ENCODE measurements at regions not wholly inside any gene's neighbourhood (a gene's known extent, or its start where the extent isn't known, plus 50 kb on each side); places are given as distances from the start of the nearest gene placed in this dataset.

- DNase-seq (ENCODE audit: insufficient read length), result no peak
- TF ChIP-seq POLR2AphosphoS5 (IDR thresholded peaks at IDR 0.05; ENCODE audit: low read depth, low read length) (no peak), TAF1 (IDR thresholded peaks at IDR 0.05; ENCODE audit: borderline replicate concordance, low read depth, low read length) (no peak), POLR2A (IDR thresholded peaks at IDR 0.05; ENCODE audit: low read depth, low read length) (no peak)
- no peak for FAIRE-seq
These were observed 164.9 kb downstream of the ARL4C start for GRCh38 chr2:234331966-234332365.

DNA sequence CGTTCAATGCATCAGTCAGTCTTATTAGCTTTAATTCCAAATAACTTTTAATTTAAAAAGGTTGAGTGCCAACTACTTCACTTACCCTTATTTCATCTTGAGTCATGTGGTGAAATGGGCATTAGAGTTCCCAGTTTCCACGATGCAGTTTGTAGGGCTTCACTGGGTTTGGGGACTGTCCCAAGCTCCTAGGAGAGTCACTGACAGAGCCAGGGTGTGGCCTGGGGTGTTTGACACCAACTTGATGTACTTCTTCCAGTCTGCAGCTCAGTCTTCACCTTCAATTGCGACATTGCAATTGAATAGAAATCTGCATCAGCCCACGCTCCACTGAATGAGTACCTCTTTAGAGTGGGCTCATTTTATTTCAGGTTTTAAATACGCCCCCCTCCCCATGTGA is 165.3 kb downstream of the ARL4C start:
- FAIRE-seq, result no peak
- TF ChIP-seq POLR2A (IDR thresholded peaks at IDR 0.05; ENCODE audit: low read depth, low read length) (no peak), POLR2AphosphoS5 (IDR thresholded peaks at IDR 0.05; ENCODE audit: low read depth, low read length) (no peak), TAF1 (IDR thresholded peaks at IDR 0.05; ENCODE audit: borderline replicate concordance, low read depth, low read length) (no peak)
- DNase-seq (ENCODE audit: insufficient read length), result no peak

DNA sequence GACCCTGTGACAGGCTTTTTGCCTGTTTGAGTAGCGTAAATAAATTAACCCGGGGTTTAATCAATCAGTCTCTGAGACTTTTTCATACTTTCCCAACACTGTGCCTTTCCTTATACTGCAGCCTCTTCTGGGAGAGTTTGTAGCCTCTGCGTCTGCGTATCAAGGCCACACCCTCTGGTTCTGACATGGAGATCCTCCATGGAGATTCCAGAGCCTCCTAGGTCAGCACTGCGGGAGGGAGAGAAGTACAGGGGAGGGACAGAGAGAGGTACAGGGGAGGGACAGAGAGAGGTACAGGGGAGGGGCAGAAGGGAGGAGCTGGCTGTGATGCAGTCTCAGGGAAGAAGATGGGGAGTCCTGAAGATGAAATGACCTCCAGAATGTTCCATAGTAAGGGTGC is 166.0 kb downstream of the ARL4C start:
- FAIRE-seq (no peak), DNase-seq (ENCODE audit: insufficient read length) (no peak)
- TF ChIP-seq TAF1 (IDR thresholded peaks at IDR 0.05; ENCODE audit: borderline replicate concordance, low read depth, low read length) (no peak), POLR2AphosphoS5 (IDR thresholded peaks at IDR 0.05; ENCODE audit: low read depth, low read length) (no peak), POLR2A (IDR thresholded peaks at IDR 0.05; ENCODE audit: low read depth, low read length) (no peak)

GRCh38 chr2:234329202-234329960 is 167.5 kb downstream of the ARL4C start:
- TF ChIP-seq POLR2AphosphoS5 (IDR thresholded peaks at IDR 0.05; ENCODE audit: low read depth, low read length), result no peak
- TF ChIP-seq TAF1 (IDR thresholded peaks at IDR 0.05; ENCODE audit: borderline replicate concordance, low read depth, low read length), result no peak
- no peak for TF ChIP-seq POLR2A (IDR thresholded peaks at IDR 0.05; ENCODE audit: low read depth, low read length)
- FAIRE-seq (no peak), DNase-seq (ENCODE audit: insufficient read length) (no peak)

GRCh38 chr2:234328444-234328990 is 168.4 kb downstream of the ARL4C start:
- FAIRE-seq, result no peak
- no peak for DNase-seq (ENCODE audit: insufficient read length)
- no peak for TF ChIP-seq TAF1 (IDR thresholded peaks at IDR 0.05; ENCODE audit: borderline replicate concordance, low read depth, low read length)
- TF ChIP-seq POLR2A (IDR thresholded peaks at IDR 0.05; ENCODE audit: low read depth, low read length), result no peak
- no peak for TF ChIP-seq POLR2AphosphoS5 (IDR thresholded peaks at IDR 0.05; ENCODE audit: low read depth, low read length)

- no peak for TF ChIP-seq POLR2AphosphoS5 (IDR thresholded peaks at IDR 0.05; ENCODE audit: low read depth, low read length)
- TF ChIP-seq POLR2A (IDR thresholded peaks at IDR 0.05; ENCODE audit: low read depth, low read length), result no peak
- TF ChIP-seq TAF1 (IDR thresholded peaks at IDR 0.05; ENCODE audit: borderline replicate concordance, low read depth, low read length), result no peak
- no peak for DNase-seq (ENCODE audit: insufficient read length)
- FAIRE-seq, result no peak
These were observed 170.2 kb downstream of the ARL4C start for GRCh38 chr2:234326694-234327093.

- DNase-seq (ENCODE audit: insufficient read length) (no peak), FAIRE-seq (no peak)
- no peak for TF ChIP-seq POLR2AphosphoS5 (IDR thresholded peaks at IDR 0.05; ENCODE audit: low read depth, low read length)
- TF ChIP-seq TAF1 (IDR thresholded peaks at IDR 0.05; ENCODE audit: borderline replicate concordance, low read depth, low read length), result no peak
- TF ChIP-seq POLR2A (IDR thresholded peaks at IDR 0.05; ENCODE audit: low read depth, low read length), result no peak
These were observed 172.8 kb downstream of the ARL4C start for GRCh38 chr2:234324116-234324515.

DNA sequence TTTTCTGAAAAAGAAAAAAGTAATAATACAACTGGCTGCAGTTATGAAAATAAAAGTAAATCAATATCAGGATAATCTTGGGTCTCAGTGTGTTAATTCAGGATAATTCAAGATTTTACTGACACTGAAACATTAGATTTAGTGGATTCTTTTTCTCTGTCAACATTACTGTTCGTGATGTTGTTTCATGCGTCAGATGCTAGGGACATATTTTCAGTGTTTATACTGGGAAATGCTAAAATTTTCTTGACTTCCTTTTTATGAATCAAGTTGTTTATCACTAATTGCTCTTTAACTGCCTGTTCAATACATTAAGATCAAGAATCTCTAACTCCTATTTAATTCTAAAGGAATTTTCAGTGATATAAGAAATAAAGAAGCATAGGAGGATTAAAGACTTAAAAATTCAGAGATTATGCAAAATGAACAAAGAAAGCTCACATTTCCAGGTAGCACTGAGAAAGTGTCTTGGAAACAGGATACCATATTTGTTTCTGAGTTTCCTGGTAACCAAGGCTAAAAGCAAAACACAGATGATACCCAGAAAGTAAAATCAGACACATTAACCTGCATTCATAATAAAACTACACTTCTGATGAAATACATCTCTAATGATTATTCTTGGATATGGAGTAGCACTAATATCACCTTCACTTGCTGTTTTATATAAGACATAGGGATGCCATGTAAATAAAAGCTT is 174.0 kb downstream of the ARL4C start:
- no peak for FAIRE-seq
- no peak for DNase-seq (ENCODE audit: insufficient read length)
- TF ChIP-seq POLR2AphosphoS5 (IDR thresholded peaks at IDR 0.05; ENCODE audit: low read depth, low read length) (no peak), TAF1 (IDR thresholded peaks at IDR 0.05; ENCODE audit: borderline replicate concordance, low read depth, low read length) (no peak), POLR2A (IDR thresholded peaks at IDR 0.05; ENCODE audit: low read depth, low read length) (no peak)

DNA sequence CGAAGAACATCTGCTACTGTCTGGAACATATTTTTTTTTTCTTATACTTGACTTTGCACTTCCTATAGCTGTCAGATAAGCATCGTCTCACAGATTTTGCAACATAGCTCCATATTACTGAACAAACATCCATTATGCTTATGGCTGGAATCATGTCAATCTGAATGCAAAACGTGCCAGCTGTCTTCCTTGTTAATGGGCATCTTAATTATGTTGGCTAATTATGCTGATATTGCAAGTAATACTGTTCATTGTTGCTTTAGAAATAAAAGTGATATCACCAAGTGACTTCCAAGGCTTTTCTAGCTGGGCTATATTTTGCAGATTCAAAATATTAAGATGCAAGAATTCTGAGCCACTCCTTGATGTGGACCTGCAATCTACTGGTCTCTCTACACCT is 176.8 kb downstream of the ARL4C start:
- TF ChIP-seq POLR2A (IDR thresholded peaks at IDR 0.05; ENCODE audit: low read depth, low read length) (no peak), TAF1 (IDR thresholded peaks at IDR 0.05; ENCODE audit: borderline replicate concordance, low read depth, low read length) (no peak), POLR2AphosphoS5 (IDR thresholded peaks at IDR 0.05; ENCODE audit: low read depth, low read length) (no peak)
- DNase-seq (ENCODE audit: insufficient read length) (no peak), FAIRE-seq (no peak)

GRCh38 chr2:234318361-234318760 is 178.5 kb downstream of the ARL4C start:
- FAIRE-seq, result no peak
- no peak for DNase-seq (ENCODE audit: insufficient read length)
- TF ChIP-seq POLR2AphosphoS5 (IDR thresholded peaks at IDR 0.05; ENCODE audit: low read depth, low read length), result no peak
- TF ChIP-seq TAF1 (IDR thresholded peaks at IDR 0.05; ENCODE audit: borderline replicate concordance, low read depth, low read length), result no peak
- no peak for TF ChIP-seq POLR2A (IDR thresholded peaks at IDR 0.05; ENCODE audit: low read depth, low read length)

GRCh38 chr2:234313558-234313957 is 183.3 kb downstream of the ARL4C start:
- DNase-seq (ENCODE audit: insufficient read length) (no peak), FAIRE-seq (no peak)
- TF ChIP-seq POLR2A (IDR thresholded peaks at IDR 0.05; ENCODE audit: low read depth, low read length) (no peak), POLR2AphosphoS5 (IDR thresholded peaks at IDR 0.05; ENCODE audit: low read depth, low read length) (no peak), TAF1 (IDR thresholded peaks at IDR 0.05; ENCODE audit: borderline replicate concordance, low read depth, low read length) (no peak)

GRCh38 chr2:234310166-234310565 is 186.7 kb downstream of the ARL4C start:
- TF ChIP-seq POLR2AphosphoS5 (IDR thresholded peaks at IDR 0.05; ENCODE audit: low read depth, low read length) (no peak), TAF1 (IDR thresholded peaks at IDR 0.05; ENCODE audit: borderline replicate concordance, low read depth, low read length) (no peak), POLR2A (IDR thresholded peaks at IDR 0.05; ENCODE audit: low read depth, low read length) (no peak)
- no peak for FAIRE-seq
- no peak for DNase-seq (ENCODE audit: insufficient read length)
